ENCODE measurements at regions not wholly inside any gene's neighbourhood (a gene's known extent, or its start where the extent isn't known, plus 50 kb on each side); places are given as distances from the start of the nearest gene placed in this dataset.
A peak's percentile ranks its signal among the peaks of the same experiment; 100 is the strongest.
"Not testable (repeated sequence)": the region's sequence is repeated elsewhere in the genome, so short reads cannot be mapped to it uniquely, and the experiment has no call there.

GRCh38 chr20:30297878-30298595, 959.4 kb upstream of the DEFB115 start:
- not testable (repeated sequence) for DNase-seq

- not testable (repeated sequence) for DNase-seq
These were observed 957.2 kb upstream of the DEFB115 start for GRCh38 chr20:30300220-30300642.

DNA sequence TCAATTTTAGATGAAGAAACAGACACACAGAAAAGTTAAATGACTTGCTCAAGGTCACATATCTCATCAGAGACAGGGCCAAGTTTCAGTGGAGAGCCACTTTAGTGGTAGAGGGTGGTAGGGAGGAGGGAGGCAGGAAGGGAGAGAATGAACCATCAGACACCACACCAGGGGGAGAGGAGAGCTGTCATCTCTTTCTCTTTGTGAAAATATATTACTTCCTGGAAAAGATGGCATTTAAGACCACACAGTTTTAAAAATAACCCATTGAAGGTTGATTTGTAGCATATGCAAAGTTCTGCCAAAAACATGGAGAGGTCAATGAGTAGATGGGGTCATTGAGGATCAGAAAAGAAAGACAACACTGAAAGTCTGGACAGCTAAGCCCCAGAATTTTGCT, 954.7 kb upstream of the DEFB115 start:
- DNase-seq: not testable (repeated sequence)

DNA sequence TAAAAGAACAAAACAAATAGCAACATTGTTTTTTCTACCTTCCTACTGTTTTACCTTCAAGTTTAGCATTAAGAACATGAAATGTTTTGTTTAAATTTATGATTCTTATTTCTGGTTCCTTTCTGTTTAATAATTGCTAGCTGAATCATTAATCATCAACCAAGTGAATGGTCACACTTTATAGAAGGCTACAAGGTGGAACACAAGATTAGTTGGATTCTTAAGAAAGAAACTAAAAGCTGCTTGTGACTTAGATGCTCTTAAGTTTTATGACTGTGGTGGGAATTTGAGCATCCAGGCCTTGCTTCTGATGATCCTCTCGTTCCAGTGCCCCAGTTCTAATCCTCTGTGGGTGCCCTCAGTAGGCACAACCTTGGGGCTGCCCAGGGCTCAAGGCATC, 947.5 kb upstream of the DEFB115 start:
- DNase-seq: not testable (repeated sequence)

GRCh38 chr20:30310385-30310784, 947.1 kb upstream of the DEFB115 start:
- not testable (repeated sequence) for DNase-seq

DNA sequence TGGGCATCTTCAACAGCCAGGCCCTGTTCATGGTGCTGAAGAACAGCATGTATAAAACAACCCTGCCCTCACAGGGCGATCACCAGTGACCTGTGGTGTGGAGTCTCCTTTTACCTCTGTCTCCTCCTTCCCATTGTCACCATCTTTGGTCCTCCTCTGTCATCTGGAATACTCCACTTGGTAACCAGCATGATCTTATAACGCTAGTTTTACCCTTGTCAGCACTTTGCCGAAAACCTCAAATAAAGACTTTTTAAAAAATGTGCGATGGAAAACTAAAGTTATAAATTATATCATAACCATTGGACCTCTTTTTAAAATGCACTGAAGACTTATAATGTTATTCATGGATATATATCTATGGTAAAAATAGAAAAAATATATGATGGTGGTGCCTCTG, 945.2 kb upstream of the DEFB115 start:
- DNase-seq: not testable (repeated sequence)

GRCh38 chr20:30313660-30314059, 943.8 kb upstream of the DEFB115 start:
- DNase-seq: not testable (repeated sequence)

GRCh38 chr20:30316063-30316462, 941.4 kb upstream of the DEFB115 start:
- not testable (repeated sequence) for DNase-seq

DNA sequence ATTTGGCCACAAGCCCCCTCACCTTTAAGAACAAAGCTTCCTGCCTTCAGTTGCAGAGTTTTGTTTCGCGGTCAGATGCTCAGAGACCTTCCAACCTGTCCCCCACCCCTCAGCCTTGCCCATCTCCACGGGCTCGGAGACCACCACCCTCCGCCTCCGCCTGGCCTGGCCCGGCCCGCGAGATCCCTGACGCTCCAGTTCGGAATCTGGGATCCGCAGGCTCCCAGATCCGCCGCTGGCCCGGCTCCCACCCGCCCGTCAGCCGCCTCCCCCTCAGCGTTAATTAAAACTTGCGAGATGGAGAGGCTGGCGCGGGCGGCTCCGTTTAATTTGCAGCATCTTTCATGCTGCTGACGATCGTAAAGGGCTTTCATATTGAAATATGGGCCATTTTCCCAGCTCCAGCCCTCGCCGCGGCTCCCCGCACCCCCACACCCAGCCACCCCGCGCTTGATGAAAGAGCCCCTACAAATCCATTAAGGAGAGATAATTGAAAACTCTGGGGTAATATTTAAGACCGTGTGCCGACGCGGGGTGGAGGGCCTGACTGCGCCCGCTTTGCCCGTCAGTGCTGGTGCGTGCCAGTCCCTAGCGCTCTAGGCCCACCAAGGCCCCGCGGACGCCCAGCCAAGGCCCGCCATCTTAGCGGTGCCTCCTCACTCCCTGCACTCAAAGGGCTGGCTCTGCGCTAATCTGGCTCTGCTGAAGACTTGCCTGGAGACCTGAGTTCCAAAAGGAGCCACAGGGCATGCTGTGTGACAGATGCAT, 940.7 kb upstream of the DEFB115 start:
- DNase-seq: not testable (repeated sequence)

DNA sequence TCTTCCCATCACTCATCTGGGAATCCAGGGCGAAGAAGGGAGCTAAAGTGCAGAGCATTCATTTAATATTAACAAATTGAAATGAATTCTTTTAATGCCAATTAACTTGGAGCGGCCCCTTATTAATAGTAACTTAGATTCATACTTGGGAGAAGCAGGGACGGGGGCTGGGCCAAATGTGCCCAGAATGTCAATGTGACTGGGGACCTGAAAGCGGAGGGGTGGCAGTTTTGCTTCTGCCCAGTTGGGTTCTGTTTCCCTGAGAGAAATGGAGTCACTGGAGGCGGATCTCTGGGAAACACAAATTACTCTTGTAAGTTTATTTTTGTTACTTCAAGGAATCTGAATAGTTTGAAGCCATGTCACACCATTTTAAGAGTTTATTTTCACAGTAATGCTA, 923.7 kb upstream of the DEFB115 start:
- not testable (repeated sequence) for DNase-seq

- not testable (repeated sequence) for DNase-seq
These were observed 919.9 kb upstream of the DEFB115 start for GRCh38 chr20:30337556-30337955.

- not testable (repeated sequence) for DNase-seq
These were observed 908.5 kb upstream of the DEFB115 start for GRCh38 chr20:30348932-30349331.

- peak in 1 of 2 experiments; percentile 16 for DNase-seq
These were observed 900.5 kb upstream of the DEFB115 start for GRCh38 chr20:30356854-30357467.

- not testable (repeated sequence) for DNase-seq
These were observed 895.7 kb upstream of the DEFB115 start for GRCh38 chr20:30361756-30362155.

- DNase-seq: not testable (repeated sequence)
These were observed 881.1 kb upstream of the DEFB115 start for GRCh38 chr20:30376430-30376766.

- DNase-seq: peak; percentile 41 to 86
These were observed 880.5 kb upstream of the DEFB115 start for GRCh38 chr20:30376767-30377658.

GRCh38 chr20:30378317-30378716, 879.1 kb upstream of the DEFB115 start:
- not testable (repeated sequence) for DNase-seq

GRCh38 chr20:30378721-30379120, 878.7 kb upstream of the DEFB115 start:
- DNase-seq: not testable (repeated sequence)

GRCh38 chr20:30384841-30385240, 872.6 kb upstream of the DEFB115 start:
- DNase-seq: not testable (repeated sequence)

DNA sequence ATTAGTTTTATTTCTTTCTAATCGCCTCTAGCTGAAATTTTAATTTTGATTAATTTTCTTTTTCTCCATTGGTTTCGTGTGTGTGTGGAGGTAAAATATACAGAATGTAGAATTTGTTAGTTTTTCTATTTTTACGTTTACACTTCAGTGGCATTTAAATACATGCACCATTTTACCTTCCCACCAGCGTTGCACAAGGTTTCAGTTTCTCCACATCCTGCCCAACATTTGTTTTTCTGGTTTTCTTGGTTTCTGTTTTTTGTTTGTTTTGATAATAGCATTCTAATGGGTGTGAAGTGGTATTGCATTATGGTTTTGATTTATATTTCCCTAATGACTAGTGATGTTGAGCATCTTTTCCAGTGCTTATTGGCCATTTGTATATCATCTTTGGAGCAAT, 871.4 kb upstream of the DEFB115 start:
- DNase-seq: not testable (repeated sequence)

DNA sequence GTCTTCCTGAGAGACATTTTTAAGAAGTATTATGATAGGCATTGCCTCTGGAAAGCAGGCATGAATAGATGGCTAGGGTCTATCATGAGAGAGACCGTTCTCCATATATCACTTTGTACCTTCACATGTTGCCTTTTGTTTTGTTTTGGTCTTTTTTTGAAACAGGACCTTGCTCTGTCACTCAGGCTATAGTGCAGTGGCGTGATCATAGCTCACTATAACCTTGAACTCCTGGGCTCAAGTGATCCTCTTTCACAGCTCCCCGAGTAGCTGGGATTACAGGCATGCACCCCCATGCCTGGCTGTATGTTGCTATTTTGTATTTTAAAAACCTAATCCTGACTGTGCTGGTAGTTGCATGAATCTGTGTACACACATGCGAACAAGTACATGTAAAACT, 869.6 kb upstream of the DEFB115 start:
- DNase-seq: not testable (repeated sequence)

GRCh38 chr20:30393523-30393922, 863.9 kb upstream of the DEFB115 start:
- not testable (repeated sequence) for DNase-seq

DNA sequence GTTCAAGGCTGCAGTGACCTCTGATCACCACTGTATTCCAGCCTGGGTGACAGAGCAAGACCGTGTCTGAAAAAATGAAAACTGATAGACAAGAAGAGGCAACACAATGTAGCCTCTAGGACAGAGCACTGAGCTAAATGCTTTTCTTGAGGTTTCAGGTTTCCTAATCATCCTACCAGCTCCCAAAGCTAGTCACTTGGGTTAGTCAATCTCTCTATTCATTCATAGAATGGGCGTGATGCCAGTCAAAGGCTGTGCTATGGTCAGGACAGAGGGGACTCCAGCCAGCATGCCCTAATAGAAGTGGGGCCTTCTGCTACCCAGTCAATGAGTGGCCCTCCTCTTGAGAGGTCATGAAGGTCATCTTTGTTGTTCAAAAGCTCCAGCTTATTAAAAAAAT, 860.4 kb upstream of the DEFB115 start:
- DNase-seq: not testable (repeated sequence)

Data from SW 1271 (cell line).